NCI-H69 (cell line): ENCODE measurements at regions not wholly inside any gene's neighbourhood (a gene's known extent, or its start where the extent isn't known, plus 50 kb on each side); places are given as distances from the start of the nearest gene placed in this dataset.

Source experiments
- DNase-seq: peaks from one replicate; lab custom pipeline; 2025; lab: John Stamatoyannopoulos, UW

DNA sequence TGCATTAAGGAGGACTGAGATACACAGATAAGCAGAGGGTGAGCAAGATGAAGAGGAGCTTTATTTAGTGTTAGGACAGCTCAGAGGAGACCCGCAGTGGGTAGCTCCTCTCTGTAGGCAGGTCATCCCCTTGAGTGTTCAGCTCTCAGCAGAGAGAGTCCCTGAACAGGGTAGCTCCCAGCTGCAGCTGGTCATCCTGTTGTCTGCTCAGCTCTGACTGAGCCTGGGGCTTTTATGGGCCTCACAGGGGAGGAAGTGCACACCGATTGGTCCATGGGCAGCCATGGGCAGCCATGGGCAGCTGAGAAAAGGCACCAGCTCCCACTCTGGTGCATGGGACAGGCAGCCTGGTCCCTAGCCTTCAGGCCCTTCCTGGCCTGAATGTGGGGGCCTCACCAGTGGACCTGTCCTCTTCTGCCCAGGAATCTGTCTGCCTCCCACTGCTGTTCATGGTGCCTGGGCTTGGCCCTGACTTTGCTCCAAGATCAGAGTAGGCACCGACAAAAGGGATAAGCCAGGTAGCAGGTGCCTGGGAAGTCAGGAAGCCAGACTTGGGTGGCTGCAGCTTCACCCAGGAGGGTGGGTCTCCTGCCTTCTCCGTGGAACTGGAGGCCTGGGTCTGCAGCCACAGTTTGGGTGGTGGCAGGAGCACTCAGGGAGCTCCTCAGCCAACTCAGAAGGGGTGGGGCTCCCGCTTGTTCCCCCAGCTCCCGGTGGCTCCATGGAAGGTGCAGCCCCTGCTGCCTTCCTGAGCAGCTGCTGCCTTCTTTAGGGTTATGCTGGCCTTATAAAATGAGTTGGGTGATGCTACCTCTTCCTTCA lies 54.7 kb downstream of the MYEOV start:
- DNase-seq, result no peak

DNA sequence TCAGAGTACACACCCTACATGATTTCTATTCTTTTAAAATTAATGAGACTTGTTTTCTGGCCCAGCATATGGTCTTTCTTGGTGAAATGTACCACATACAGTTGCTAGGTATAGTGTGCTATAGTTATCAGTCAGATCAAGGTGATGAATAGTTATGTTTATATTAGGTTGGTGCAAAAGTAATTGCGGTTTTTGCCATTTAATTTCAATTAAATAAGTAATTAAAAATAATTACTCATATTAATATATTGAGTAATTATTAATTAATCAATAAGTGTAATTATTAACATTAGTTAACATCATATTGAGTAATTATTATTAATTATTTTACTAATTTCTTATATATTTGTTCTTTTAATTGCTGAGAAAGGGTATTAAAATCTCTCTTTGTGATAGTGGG lies 56.1 kb downstream of the MYEOV start:
- DNase-seq, result no peak

DNA sequence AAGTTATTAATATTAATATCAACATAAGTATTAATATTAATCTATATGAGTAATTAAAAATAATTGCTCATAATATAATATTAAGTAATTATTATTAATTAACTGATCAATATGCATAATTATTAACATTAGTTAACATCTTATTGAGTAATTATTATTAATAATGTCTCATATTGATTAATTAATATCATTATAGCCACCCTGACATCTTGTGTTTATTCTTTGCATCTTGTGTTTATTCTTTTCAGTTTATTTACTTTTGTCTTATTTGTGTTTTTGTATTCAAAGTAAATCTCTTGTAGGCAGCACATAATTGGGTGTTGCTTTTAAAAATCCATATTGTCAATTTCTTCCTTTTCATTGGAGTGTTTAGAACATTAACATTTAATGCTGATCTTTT lies 56.6 kb downstream of the MYEOV start:
- DNase-seq, result no peak

DNA sequence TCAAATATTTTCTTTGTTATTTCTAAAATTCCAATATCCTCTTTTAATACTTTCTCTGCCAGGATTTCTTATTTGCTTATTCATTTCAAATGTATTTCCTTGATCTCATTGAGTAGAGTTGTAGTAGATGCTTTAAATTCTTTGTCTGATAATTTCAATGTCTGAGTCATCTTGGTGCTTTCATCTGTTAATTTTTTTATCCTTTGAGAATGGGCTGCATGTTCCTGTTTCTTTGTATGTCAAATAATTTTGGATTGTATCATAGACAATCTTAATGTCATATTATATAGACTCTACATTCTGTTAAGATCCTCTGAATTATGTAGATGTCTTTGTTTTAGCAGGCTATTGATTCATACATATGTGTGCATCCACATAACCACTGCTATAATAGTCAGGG lies 57.5 kb downstream of the MYEOV start:
- no peak for DNase-seq

DNA sequence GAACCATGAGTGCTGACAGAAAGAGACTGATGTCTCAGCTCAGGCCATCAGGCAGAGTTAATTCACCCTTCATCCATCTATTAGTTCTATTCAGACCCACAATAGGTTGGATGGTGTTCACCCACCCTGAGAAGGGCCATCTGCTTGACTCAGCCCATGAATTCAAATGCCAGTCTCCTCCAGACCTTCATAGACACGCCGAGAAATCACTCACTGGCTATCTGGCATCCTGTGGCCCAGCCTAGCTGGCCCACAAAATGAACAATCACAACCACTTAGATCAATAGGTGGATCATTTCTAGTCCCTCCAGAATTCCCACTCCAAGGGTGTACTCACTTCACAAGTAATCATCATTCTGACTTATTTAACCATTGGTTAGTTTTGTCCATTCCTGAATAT lies 58.2 kb downstream of the MYEOV start:
- DNase-seq, result no peak

DNA sequence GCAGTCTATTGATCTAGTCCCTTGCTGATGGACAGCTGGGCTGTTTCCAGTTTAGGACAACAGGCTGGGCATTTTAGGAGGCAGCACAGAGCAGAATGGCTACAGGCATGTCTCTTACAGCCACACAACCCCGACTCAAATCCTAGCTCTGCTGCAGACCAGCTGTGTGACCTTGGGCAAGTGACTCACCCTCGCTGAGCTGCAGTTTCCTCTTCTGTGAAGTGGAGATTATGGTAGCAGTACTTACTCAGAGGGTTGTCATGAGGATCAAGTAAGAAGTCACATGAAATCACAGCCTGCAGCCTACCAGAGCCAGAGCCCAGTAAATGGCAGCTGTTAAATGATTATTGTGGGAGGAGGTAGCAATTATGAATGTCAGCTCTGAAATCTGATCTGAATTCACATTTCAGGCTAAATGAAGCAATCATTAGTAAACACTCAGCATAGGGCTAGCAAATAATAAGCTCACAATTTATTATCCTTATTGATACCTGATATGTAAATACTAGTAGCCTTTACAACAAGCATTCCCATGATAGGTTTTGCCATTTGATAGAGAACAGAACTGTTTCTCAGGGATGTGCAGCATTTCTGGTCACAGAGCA lies 58.9 kb downstream of the MYEOV start:
- peak; percentile 62 for DNase-seq

DNA sequence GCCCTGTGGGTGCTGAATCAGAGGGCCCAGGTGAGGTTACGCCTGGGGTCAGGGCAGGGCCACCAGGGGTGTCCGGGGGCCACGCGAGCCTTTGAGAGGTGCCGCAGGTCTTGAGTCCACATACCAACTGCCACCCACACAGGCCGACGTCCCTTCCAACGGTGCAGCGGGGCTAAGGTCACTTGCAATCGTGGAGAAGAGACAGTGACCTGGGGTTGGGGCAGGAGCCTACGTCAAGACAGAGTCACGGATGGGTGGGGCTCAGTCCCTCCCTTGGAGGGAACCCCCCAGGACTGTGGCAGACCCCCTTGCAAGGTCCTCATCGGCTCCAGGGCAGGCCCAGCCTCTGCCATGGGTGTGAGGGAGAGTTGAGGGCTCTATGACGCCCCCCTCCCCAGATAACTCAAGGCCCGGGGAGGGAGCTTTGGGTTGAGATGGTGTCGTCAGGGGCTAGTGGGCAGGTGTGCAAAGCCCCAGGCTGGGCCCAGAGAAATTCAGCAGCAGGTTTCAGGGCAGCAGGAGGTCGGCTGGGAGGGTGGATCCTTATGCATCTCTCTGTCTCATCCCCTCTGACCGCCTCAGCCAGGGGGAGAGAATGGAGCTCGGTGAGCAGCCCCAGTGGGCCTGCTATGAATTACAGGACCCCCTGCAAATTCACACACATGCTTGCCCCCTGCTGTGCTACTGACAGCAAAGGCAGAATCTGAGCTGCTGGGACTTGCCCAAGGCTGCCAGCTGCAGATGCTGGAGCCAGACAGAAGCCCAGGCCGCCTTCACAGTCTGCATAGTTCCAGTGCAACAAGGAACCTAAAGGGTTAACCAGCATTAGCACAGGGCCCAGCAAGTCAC lies 60.0 kb downstream of the MYEOV start:
- peak; percentile 9 for DNase-seq

DNA sequence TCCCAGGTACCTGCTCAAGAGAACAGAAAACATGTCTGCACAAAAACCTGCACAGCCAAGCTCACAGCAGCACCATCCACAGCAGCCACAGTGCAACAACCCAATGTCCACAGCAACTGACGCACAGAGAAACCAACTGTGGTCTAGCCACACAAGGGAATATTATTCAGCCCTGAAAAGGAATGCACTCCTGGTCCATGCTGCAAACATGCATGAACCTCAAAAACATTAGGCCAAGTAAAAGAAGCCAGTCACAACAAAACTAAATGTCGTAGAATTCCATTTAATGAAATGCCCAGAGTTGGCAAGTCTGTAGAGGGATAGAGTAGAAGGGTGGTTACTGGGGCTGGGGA lies 60.6 kb downstream of the MYEOV start:
- DNase-seq, result no peak

DNA sequence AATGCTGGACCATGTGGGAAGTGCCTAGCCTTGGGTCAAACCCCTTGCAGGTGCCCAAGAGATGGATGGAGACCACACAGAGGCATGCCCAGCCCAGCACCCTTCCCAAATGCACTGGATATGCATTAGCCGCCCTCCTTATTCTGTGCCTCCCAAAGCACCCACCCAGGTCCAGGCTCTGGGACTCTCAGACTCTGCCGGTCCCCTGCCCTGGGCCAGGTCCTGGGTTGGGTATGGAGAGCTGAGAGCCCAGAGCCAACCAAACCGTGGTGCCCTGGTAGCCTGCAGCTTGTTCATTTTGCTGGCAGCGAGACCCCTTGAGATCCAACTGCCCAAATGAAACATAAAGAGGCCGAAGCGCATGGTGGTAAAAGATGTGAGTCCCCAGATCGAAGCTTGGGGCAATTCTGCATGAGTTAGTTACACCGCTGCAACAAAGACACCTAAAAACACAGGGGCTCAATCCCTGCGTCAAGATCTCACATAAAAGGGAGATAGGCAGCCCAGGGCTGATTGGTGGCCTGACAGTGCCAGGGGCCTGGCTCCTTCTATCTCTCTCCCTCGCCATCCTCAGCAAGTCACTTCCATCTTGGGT lies 61.5 kb downstream of the MYEOV start:
- no peak for DNase-seq

DNA sequence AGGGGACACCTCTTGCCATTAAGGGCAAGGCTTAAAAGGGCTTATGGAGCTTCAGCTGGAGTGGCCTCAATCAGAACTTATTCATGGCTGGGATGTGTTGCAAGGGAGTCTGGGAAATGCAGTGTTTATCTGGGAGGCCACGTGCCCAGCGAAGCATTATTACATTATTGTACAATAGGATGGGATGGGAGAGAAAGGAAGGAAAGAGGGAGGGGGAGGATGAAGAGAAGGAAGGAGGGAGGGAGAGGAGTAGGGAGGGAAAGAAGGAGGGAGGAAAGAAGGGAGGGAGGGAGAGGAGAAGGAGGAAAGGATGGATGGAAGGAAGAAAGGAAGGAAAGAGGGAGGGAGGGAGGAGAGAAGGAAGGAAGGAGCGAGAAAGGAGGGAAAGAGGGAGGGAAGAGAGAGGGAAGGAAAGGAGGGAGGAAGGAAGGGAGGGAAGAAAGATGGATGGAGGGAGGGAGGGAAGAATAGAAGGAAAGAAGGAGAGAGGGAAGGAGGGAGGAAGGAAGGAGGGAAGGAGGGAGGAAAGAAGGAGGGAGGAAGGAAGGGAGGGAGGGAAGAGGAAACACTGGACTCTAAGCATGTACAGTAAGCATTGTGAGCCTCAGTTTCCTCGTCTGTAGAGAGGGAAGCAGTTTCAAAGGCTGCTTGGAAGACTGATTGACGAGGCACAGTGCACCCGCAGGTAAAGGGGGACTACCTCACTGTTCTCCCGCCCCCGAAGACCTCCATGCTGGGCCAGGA lies 62.2 kb downstream of the MYEOV start:
- no peak for DNase-seq

DNA sequence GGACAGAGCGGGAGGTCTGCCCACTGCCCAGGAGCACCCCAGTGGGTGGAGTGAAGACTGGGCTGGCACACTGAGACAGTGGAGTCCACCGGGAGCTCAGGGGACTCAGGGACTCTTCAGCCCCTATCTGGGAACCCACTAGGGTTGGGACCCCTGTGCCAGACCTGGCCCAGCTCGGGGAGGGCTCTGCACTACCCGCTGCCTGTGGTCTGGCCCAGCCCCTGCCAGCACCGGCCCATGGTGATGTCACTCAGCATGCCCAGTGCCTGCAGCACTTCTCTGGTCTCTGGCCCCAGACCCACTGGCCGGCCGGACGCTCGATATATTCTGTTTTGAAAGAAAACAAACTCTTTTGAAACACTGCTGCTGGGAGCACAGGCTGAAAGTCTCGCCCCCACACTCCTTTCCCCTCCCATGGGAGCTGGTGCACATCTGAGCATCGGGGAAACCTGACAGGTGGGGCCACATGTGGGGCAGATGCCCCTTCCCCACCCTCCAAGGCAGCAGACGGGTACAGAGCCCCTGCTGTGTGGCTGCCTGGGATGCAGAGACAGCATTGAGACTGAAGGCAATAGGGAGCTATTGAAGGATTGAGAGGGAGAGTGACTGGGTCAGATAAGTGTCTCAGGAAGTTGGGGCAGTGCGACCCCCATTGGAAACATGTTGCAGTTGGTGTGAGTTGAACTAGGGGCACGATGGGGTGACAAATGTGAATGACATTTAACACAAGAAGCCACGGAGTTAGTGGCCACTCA lies 62.9 kb downstream of the MYEOV start:
- no peak for DNase-seq

DNA sequence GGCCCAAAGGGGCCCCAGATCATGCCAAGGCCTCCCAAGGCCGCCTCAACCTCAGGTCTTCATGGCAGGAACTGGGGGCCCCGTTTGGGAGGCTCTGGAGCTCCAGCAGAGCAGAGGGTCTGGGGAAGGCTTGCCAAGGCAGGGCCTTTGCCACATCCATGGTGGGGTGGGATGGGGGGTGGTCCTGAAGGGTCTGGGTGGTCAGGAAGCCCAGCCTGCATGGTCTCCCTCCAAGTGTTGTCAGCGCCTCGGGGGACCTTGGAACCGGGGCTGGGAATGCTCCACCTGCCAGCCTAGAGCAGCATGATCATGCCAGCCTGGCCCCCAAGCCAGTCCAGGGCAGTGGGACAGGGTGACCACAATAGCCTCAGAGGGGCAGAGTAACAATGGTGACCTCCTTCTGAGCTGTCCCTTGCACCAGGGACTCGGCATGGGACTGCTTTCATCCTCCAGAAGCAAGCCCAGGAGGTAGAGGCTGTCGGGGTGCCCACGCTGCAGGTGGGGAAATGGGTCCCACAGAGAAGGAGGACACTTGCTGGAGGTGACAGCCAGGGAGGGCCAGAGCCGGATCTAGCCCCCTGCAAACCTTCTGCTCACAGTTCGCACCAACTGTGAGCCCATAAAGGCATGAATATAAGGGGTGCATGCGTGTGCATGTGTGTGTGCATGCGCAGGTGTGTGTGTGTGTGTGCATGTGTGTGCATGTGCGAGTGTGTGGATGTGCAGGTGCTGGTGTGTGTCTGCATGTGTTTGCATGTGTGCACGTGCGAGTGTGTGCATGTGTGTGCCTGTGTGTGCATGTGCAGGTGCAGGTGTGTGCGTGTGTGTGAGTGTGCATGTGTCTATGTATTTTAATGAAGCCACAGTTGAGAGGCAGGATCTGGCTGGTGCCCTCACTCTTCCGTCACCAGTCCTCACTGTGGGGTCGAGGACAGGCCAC lies 63.8 kb downstream of the MYEOV start:
- DNase-seq, result no peak

DNA sequence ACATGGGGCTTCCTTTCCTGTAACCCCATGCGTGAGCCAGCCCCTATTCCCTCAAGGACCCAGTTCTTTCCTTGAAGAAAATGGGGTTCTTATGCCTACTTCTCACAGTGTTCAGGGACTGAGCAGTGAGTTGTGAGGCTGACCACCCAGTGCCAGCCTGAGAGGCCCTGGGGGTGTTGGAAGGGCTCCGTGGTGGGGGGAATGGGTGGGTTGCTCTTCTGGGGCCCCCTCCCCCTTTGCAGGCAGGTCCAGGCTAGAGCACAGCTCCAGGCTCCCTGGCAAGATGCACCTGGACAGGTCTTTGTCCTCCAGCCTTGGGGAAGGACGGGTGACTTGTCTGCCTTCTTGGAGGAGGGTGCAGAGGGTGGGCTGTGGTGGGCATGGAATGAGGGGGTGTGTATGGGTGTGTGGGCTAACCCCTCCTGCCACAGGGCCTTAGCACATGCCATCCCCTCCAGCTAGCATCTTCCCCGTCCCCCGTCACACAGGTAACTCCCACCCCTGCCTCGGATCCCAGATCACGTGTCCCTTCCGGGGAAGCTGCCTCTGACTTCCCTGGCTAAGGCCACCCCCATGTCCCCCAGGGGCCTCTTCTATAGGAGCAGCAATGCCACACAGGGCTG lies 64.6 kb downstream of the MYEOV start:
- DNase-seq, result no peak

DNA sequence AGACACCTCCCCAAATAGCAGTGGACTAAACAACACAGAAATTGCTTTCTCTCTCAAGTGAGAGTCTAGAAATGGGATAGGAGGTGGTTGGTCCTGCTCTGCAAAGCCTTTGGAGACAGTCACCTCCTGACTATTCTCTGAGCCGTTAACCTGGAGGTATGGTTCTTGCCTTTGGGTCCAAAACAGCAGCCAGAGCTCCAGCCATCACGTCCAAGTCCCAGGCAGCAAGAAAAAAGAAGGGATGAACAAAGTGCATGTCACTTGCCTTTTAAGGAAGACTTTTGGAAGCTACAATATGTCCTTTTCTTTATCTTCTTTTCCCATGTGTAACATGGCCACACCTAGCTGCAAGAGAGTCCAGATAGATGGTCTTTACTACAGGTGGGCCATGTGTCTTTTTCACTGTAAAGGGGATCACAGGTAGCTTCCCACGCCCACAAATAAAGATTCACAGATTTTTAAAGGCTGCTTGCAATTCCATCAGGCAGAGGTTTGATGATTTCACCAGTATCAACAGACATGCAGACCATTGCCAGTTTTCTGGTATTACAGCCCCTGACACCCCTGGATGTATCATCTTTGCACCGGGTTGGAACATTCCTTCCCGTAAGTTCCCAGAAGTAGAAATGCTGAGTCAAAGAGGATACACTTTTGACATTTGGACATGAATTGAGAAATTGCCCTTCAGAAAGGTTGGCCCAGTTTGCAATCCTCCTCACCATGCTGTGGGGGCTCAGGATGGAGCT lies 66.0 kb downstream of the MYEOV start:
- no peak for DNase-seq

DNA sequence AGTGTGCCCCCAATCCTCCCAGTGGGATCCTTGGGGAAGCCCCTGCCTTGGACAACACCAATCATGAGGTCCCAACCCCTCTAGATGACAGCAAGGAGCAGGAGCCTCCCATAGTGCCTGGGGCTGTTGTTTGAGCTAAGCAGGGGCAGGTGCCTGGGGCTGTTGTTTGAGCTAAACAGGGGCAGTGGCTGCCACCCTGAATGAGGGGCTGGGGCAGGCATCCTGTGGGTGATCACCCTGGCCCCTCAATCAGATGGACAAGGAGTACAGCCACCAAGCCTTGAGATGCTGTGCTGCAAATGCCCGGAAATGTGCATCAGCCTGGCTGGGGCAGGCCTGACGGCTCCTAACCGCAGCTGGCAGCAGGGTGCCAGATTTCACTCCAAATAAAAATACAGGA lies 66.7 kb downstream of the MYEOV start:
- DNase-seq, result no peak

DNA sequence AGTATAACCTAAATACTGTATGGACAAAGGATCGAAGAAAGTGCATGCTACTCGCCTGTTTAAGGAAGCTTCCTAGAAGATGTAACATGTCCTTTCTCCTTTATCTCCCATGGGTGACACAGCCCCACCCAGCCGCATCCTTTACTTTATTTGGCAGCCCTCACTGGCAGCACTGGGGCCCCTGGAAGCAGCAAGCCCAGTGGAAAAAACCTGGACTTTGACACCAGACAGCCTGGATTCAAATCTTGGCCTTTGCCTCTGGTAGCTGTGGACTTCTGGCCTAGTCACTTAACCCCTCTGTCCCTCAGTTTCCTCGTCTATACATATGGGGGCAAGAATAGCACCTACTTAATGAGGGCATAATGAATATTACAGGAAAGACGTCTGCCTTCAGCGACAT lies 67.1 kb downstream of the MYEOV start:
- DNase-seq, result no peak

DNA sequence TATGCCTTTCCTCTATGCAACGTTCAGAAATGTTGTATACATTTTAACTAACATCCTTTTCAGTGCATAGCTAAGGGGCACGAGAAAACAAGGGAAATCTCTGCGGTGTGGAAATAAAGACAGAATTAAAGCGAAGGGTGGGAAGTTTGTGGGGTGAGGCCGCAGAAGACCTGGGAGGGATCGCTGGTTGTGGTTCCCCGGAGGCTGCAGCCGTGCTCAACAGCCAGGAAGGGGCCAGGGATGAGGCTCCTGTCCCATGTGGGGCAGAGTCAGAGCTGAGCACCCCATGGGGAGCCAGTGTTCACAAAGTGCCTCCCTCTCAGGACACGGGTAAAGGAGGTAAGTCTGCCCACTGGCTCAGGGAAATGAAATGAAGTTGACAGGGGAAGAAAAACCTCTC lies 67.5 kb downstream of the MYEOV start:
- no peak for DNase-seq

DNA sequence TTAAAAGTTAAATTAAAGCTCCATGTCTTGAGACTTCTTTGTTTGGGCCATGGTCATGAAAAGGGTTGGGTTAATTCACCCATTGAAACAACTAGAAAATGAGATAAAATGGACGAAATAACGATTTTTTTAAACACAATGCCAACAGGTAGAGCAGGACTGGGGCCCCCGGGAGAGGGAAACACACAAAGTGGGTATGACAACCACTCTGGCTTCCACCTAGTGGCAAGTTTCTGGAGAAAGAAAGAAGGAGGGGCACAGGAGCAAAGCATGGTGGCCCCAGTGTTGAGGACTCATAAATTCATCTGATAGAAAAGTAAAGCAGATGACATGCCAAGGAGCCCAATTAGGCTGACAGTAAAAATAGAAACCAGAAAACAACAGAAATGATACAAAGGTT lies 68.4 kb downstream of the MYEOV start:
- DNase-seq, result no peak

DNA sequence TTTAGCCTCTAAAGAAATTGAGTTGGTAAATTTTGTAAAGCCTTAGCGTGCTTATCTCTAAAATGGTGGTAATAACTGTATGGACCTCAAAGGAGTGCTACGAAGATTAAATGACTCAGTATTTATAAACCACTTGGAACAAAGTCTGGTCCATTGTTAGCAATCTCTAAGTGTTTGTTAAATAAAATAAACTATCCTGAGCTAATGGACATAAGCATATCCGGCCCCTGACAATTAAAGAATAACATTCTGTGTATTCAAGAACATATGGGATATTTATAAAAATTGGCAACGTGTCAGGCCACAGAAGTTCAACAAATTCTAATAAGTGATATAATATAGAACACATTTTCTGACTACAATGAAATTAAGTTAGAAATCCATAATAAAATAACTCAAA lies 71.0 kb downstream of the MYEOV start:
- no peak for DNase-seq
